Kidney epithelial cell (primary cell): ENCODE measurements at regions not wholly inside any gene's neighbourhood (a gene's known extent, or its start where the extent isn't known, plus 50 kb on each side); places are given as distances from the start of the nearest gene placed in this dataset.

Source experiments
- DNase-seq: peaks from one replicate; pipeline ENCODE4 v3.0.0-alpha.2; 2010; ENCODE audit warnings: low read depth
- H3K27me3 ChIP-seq: 2 replicates; pipeline ENCODE4 v1.6.0; 2011; ENCODE audit warnings: low read length; ENCODE audit not compliant: control insufficient read depth, insufficient read depth
- H3K36me3 ChIP-seq: 2 replicates; pipeline ENCODE4 v1.5.1; 2011; ENCODE audit warnings: low read length; ENCODE audit not compliant: control insufficient read depth, insufficient read depth
- H3K4me3 ChIP-seq: 2 replicates; pipeline ENCODE4 v1.5.1; 2011; ENCODE audit warnings: low read depth, mild to moderate bottlenecking, control low read depth, low read length
- CTCF ChIP-seq: IDR thresholded peaks from 2 replicates; pipeline ENCODE4 v1.5.1; 2011; ENCODE audit warnings: mild to moderate bottlenecking, moderate library complexity, low read length, control low read depth, inconsistent platforms; ENCODE audit not compliant: insufficient read depth, poor library complexity, severe bottlenecking

DNA sequence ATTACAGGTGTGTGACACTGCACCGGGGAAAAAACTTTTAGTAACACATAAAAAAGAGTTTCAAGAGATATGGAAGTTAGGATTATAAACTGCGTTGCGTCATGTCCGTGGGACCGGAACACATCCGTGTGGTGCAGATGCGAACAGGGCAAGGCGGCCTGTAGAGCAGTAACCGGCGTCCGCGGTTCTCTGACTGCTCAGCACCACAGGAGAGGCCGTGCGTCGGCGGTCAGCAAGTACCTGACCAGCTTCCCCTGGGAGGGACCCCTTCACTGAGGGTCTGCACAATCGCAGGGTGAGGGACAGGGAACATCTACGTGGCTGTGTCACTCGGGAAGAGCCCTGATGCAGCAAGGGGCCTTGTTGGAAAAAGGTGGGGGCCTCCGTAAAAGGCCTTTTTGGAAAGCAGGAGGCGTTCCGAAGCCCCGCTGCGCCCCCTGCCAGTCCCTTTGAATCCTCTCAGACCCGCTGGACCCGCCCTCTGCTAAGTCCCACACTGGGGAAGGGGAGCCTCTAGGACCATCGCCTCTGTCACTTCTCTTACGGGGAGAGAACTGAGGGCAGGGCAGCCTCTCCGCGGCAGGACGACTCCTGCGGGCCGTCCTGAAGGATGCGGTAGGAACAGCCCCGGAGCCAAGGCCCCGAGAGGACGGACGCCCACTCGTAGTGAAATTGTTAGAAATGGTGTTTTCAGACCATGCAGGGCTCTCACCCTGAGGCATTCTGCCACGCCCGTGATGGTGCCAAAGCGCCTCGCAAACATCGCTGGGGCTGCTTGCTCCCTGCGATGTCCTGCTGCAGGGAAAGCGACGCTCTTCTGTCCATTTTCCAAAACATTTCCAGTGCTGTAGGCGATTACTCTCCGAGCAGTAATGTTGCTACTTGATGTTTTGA is 771.6 kb upstream of the COBL start:
- Histone ChIP-seq H3K4me3 (peak overlapping the region; percentile 27), H3K27me3 (no peaks in the 10 kb centered on the region), H3K36me3 (no peaks in the 10 kb centered on the region)
- TF ChIP-seq CTCF = peak; percentile 46
- DNase-seq = no peak

DNA sequence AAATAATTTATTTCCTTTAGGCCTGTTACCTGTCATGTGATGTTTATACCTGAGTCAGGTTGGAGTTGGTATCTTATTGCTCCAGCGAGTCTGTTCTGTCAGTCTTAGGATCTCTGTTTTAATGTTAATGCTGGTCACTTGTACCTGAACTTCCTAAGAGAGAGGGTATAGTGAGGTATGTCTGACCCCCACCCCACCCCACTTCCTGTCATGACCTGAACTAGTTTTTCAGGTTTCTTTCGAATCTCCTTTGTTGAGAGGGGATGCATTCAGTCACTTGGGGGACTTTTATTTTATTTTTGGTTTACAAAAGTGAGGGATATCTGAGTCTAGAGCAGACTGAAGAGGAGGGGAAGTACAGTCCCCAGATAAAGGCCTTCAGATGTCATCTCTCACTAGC is 769.0 kb upstream of the COBL start:
- Histone ChIP-seq H3K4me3 (no peak overlapping the region), H3K36me3 (no peaks in the 10 kb centered on the region), H3K27me3 (no peaks in the 10 kb centered on the region)
- no peak for DNase-seq
- no peak for TF ChIP-seq CTCF

- no peak overlapping the region for H3K4me3 ChIP-seq
- DNase-seq = no peak
- no peak for TF ChIP-seq CTCF
- H3K27me3 ChIP-seq = no peaks in the 10 kb centered on the region
- no peaks in the 10 kb centered on the region for H3K36me3 ChIP-seq
Measured at GRCh38 chr7:52080493-52080892, 763.9 kb upstream of the COBL start.

GRCh38 chr7:52079726-52080125 is 763.1 kb upstream of the COBL start:
- TF ChIP-seq CTCF = no peak
- DNase-seq = no peak
- Histone ChIP-seq H3K36me3 (no peaks in the 10 kb centered on the region), H3K27me3 (no peaks in the 10 kb centered on the region), H3K4me3 (no peak overlapping the region)

DNA sequence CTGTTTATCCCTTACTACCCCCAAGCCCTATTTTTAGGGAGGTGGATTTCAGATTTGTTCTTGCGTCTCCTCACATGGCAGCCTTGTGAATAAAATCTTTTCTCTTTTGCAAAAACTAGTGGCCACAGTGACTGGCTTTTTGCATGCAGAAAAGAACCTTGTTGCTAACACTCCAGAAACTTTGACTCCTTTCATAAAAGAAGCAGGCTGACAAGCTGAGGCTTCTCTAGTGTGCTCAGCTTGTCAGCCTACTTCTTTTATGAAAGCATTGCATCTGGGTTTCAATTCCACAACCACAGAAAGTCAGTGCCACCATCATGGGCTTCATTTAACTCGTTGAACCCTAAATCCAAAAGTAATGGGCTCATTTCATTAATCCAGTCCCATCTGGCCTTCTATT is 761.0 kb upstream of the COBL start:
- H3K36me3 ChIP-seq = no peaks in the 10 kb centered on the region
- H3K27me3 ChIP-seq = no peaks in the 10 kb centered on the region
- H3K4me3 ChIP-seq = no peak overlapping the region
- no peak for TF ChIP-seq CTCF
- DNase-seq = no peak

DNA sequence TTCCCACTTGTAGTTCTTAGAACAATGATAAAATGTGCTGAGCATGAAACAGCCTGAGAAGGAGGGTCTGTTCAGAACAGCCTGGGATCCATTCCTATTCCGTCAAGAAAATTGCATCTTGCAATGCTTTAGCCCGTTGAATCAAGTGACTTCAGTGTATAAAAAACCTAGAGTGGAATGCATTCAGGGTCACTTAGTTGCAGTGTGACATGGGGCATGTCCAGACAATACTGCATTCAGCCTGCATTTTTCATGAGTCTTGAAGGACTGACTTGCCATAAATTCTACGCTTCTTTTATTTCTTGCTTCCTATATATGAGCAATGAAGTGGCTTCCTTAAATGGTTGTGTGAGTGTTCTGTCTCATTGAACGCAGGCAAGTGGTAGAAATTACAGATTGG is 758.3 kb upstream of the COBL start:
- no peak overlapping the region for H3K4me3 ChIP-seq
- no peaks in the 10 kb centered on the region for H3K27me3 ChIP-seq
- no peak for DNase-seq
- no peaks in the 10 kb centered on the region for H3K36me3 ChIP-seq
- no peak for TF ChIP-seq CTCF
